ENCODE measurements at regions not wholly inside any gene's neighbourhood (a gene's known extent, or its start where the extent isn't known, plus 50 kb on each side); places are given as distances from the start of the nearest gene placed in this dataset.
A peak's percentile ranks its signal among the peaks of the same experiment; 100 is the strongest.
"Not testable (repeated sequence)": the region's sequence is repeated elsewhere in the genome, so short reads cannot be mapped to it uniquely, and the experiment has no call there.

DNA sequence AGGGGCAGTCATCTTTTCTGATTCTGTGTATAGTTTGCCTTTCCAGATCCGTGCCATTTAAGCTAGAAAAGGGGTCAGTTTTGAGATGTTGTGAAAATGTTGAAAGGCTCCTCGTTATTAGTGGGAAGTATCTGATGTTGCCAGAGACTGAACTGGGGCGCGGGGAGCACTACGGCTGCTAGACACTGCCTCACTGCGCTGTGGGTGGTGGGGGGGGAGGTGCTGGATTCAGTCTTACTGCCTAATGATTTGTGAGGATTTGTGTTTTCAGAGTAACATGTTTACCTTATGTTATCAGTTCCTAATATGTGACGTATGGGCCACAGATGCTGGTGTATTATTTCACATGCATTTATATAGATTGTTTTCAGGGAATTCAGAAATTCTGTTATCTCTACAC, 53.3 kb upstream of the APOD start:
- DNase-seq (ENCODE audit: extremely low read depth, low read depth); H3K4me3 ChIP-seq (replicated peaks; ENCODE audit: low read depth, low read length): not testable (repeated sequence)

- DNase-seq (ENCODE audit: extremely low read depth, low read depth); H3K4me3 ChIP-seq (replicated peaks; ENCODE audit: low read depth, low read length): not testable (repeated sequence)
These were observed 52.4 kb upstream of the APOD start for GRCh38 chr3:195635898-195636685.

GRCh38 chr3:195635262-195635873, 51.6 kb upstream of the APOD start:
- not testable (repeated sequence) for DNase-seq (ENCODE audit: extremely low read depth, low read depth); H3K4me3 ChIP-seq (replicated peaks; ENCODE audit: low read depth, low read length)

DNA sequence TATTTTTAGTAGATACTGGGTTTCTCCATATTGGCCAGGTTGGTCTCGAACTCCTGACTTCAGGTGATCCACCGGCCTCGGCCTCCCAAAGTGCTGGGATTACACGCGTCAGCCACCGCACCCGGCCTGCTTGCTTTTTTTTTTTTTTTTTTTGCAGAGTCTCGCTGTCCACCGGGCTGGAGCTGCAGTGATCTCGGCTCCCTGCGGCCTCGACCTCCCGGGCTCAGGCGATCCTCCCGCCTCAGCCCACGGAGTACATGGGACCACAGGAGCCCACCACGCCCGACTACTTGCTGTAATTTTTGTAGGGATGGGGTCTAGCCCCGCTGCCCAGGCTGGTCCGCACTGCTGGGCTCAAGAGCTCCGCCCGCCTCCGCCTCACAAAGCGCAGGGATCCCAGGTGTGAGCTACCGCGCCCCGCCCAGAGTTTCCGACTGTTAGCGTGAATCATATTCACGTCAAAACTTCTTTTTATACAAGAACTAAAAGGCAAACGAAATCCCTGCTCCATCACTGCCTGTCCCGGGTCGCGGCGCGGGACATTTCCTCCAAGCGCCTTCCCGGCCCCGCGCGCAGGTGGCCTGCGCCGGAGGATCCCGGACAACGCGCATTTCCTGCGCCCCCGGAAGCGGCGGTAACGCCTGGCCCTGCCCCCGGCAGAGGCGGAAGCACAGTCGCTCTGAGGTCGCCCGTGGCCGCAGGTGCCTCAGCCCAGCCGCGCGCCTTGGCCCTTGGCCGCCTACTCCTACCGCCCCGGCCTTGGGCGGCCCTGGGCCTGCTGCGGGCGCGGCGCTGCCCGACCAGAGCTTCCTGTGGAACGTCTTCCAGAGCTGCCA, 50.9 kb upstream of the APOD start:
- 0 out of 2 replicates have a peak overlapping the region, but pooled peaks have one; percentile 11 for H3K4me3 ChIP-seq (replicated peaks; ENCODE audit: low read depth, low read length)
- DNase-seq (ENCODE audit: extremely low read depth, low read depth) = not testable (repeated sequence)
